A673 (cell line): ENCODE measurements at regions not wholly inside any gene's neighbourhood (a gene's known extent, or its start where the extent isn't known, plus 50 kb on each side); places are given as distances from the start of the nearest gene placed in this dataset.

Experiments used
- EZH2 ChIP-seq: fragments of 200-600 bp; sonication (generic); IDR thresholded peaks from 2 replicates; pipeline ENCODE4 v1.6.1; 2017; ENCODE audit warnings: borderline replicate concordance, low read depth, mild to moderate bottlenecking, mixed read lengths, antibody characterized with exemption, low read length; ENCODE audit not compliant: poor library complexity, severe bottlenecking
- TF ChIP-seq, protein P1 (sequence below): fragments of 300-800, 200-600 bp; sonication (generic); conservative IDR thresholded peaks from 2 replicates; pipeline ENCODE4 v1.5.1; 2017; ENCODE audit warnings: low read depth, mild to moderate bottlenecking, antibody characterized with exemption, low read length, moderate library complexity, mixed read lengths

GRCh38 chr5:8984386-8984785 is 561.5 kb downstream of the SEMA5A start:
- TF ChIP-seq, protein P1, sequence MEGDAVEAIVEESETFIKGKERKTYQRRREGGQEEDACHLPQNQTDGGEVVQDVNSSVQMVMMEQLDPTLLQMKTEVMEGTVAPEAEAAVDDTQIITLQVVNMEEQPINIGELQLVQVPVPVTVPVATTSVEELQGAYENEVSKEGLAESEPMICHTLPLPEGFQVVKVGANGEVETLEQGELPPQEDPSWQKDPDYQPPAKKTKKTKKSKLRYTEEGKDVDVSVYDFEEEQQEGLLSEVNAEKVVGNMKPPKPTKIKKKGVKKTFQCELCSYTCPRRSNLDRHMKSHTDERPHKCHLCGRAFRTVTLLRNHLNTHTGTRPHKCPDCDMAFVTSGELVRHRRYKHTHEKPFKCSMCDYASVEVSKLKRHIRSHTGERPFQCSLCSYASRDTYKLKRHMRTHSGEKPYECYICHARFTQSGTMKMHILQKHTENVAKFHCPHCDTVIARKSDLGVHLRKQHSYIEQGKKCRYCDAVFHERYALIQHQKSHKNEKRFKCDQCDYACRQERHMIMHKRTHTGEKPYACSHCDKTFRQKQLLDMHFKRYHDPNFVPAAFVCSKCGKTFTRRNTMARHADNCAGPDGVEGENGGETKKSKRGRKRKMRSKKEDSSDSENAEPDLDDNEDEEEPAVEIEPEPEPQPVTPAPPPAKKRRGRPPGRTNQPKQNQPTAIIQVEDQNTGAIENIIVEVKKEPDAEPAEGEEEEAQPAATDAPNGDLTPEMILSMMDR = no peak
- TF ChIP-seq EZH2 = no peak
